H54 (cell line): ENCODE measurements at regions not wholly inside any gene's neighbourhood (a gene's known extent, or its start where the extent isn't known, plus 50 kb on each side); places are given as distances from the start of the nearest gene placed in this dataset.
"Not testable (repeated sequence)": the region's sequence is repeated elsewhere in the genome, so short reads cannot be mapped to it uniquely, and the experiment has no call there.

ENCODE experiments used
- DNase-seq: peaks from one replicate; pipeline ENCODE4 v3.0.0; 2011; ENCODE audit warnings: low spot score, mixed read lengths; ENCODE audit not compliant: insufficient read length
- FAIRE-seq: peaks from 3 replicates; lab custom pipeline; 2011; peaks lifted over from hg19 to GRCh38; lab: Jason Lieb, UNC
- POLR2A ChIP-seq: IDR thresholded peaks from 2 replicates; pipeline ENCODE4 v1.6.1; 2011; ENCODE audit warnings: low read depth, mild to moderate bottlenecking, low read length

DNA sequence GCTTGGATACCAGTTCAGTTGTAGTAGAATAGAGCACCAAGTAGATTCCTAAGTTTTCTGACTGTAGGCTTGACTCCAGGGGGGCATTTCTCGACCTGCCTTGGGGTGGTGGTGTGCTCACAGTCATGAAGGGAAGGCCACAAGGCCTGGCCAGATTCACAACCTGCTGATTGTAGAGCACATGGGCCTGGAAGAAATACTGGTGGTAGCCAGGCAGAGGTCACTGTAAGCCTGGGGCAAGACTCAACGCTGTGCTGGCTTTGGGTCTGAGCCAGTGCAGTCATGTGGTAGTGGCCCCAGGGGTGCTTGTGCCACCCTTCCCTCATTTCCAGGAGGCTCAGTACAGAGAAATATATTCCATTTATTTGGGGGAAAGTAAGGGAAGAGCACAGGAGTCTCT, 832.3 kb upstream of the SLC10A2 start:
- DNase-seq (no peak), FAIRE-seq (no peak)
- TF ChIP-seq POLR2A: no peak

DNA sequence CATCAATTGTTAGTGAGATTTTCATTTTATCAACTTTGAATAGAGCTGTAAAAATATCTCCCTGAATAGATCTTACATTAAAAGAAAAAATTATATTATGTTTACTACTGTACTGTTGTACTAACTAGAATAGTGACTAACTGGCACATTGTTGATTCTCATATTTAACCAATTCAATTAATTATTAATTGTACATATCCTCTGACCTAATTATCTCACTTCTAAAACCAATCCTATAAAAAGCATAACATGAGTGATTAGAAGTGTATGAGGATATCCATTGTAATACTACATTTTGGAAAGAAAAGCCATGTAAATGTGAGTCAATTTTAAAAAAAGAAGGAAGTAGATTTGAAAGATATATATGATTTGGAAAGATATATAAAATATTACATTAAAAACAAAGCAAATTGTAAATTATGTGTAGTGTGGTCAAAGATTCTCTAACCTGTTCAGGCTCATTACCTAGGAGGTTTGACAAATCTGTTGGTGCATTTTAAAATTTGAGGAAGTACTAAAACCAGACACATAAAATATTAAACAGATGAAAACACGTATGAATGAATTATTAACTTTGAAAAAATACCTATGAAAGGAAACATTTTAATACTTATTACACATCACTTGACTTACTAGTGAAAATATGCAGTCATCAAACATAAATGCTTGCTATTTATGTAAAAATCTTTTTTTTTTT, 829.8 kb upstream of the SLC10A2 start:
- TF ChIP-seq POLR2A: no peak
- FAIRE-seq (no peak), DNase-seq (no peak)

DNA sequence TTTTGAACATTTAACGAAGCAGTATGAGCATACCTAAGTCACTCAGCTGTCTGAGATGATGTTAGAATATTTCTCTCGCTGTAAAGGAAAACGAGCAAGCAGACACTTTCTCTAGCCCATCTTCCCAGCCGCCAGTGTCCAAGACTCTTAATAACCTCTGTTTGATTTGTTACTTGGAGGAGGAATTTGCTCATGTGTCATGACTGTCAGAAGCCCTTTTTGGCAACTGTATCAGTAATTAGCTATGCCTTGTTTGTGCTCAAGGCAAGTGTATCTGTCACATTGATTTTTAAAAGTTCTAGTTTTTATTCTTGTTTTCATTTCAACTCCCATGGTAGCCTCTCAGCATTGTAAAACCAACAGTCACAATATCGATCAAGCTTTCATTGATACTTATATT, 828.4 kb upstream of the SLC10A2 start:
- no peak for TF ChIP-seq POLR2A
- FAIRE-seq: peak; percentile 6
- no peak for DNase-seq

DNA sequence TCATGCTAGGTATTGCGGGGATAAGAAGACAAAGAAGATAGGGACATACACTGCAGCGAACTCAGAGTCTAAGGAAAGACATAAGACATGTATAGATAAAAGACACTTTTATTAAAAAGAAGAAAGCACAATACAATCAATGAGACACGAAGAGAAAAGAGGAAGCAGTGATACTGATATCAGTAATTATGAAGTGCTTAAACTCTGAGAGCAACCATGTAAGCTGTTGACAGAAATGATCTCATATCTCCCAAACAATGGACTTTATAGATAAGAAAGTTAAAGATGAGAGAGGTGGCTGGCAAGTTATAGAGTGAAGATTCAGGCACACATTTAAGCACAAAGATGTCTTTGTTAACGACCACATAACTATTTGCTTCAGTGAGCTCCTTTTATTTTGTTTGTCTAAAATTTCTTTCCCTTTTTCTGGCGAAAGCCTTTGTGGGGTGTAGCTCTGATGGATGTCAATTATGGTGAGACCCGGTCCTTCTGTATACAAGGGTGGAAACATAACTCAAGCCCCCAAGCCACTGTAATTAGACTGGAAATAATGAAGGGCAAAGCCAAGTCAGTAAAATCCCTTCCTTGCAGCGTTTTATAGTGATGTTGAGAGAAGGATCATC, 818.0 kb upstream of the SLC10A2 start:
- FAIRE-seq: no peak
- DNase-seq: no peak
- no peak for TF ChIP-seq POLR2A

DNA sequence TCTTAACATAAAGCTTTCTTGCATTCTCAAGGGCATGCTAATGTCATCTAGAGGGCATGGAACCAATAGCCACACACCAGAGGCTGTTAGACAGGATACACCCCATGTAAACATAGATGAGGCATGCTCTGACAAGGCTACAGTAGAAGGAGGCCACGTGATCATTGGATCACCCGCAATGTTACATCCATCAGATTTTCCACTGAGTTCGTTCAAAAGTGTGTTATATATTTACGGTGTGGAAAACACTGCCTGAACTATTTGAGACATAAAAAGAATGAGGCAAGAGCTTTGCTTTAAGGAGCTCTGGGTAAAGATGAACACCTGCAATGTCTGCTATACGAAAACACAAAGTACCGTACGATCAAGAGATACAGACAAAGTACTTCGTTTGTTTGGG, 817.5 kb upstream of the SLC10A2 start:
- FAIRE-seq (peak; percentile 67), DNase-seq (no peak)
- no peak for TF ChIP-seq POLR2A

DNA sequence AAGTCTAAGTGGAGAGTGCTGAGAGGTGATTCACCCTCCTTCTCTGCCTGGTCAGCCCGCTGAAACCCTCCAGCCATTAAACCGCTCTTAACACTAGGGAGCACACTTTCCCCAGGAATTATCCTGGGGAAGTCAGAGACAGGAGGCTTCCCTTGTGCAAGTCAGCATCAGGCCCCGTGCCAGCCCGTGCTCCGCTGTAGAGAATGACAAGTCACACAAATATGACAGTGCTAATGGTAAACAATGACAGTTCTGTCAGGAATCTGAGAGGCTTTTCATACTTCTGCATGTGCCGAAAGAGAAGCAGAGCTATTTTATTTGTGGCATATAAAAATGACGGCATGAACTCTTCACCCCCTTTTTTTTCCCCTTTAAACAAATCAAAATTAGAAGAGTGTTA, 816.9 kb upstream of the SLC10A2 start:
- TF ChIP-seq POLR2A: no peak
- DNase-seq: peak; percentile 65
- peak; percentile 100 for FAIRE-seq

DNA sequence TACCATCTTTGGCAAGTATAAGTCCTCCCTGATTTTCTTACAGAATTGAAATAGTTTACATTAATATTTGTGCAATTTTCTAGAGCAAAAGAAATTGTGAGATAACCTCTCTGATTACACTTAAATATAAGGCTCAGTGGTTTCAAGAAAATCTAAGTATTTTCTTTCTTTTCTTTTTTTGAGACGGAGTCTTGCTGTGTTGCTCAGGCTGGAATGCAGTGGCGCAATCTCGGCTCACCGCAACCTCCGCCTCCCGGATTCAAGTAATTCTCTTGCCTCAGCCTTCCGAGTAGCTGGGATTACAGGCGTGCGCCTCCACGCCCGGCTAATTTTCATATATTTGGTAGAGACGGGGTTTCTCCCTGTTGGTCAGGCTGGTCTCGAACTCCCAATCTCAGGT, 813.9 kb upstream of the SLC10A2 start:
- not testable (repeated sequence) for FAIRE-seq, DNase-seq

DNA sequence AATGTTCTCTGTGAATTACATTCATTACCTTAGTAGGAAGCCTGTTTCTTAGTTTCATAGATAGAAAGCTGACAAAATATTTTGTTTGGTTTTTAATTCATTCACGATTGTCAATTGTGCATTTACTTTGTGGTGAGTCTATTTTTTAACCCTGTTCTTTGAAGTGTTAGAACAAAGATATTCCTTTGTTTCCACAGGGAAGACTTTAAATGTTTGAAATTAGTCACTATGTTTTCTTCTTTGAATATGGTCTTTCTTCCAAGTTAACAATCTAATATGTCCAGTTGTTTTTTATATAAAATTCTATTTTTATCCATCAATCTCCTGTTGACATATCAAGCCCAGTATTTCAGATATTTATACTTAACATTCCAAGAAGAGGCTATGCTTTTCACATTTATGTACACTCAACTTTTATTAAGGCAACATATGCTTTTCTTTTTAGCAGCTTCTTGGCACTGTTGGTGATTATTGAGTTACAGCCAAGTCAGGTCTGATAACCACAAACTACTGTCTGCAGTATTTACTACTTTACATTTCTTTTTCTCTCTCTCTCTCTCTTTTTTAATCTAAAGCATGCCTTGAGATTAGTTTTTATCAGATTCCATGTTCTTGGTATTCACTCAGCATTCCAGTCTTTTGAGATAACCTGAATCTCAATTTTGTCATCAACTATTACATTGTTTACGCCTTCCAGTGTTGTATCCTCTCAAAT, 812.8 kb upstream of the SLC10A2 start:
- DNase-seq (no peak), FAIRE-seq (peak; percentile 58)
- no peak for TF ChIP-seq POLR2A

DNA sequence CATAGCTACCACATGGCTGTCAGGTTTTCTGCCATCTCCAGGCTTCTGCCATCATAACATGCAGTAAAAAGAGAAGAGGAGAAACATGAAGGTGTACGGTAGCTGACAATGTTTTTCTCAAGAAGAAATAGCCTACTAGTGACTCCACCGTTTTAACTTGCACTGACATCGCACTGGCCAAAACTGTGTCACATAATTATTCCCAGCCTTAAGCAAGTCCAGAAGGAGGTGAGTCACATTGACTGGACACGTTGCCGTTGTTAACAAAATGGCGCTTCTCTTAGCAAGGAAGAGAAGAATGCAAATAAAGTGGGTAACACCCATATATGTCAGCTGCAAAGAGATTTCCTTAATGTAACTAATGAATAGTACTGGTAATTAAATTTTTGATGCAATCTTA, 810.4 kb upstream of the SLC10A2 start:
- no peak for TF ChIP-seq POLR2A
- FAIRE-seq: peak; percentile 15
- no peak for DNase-seq

DNA sequence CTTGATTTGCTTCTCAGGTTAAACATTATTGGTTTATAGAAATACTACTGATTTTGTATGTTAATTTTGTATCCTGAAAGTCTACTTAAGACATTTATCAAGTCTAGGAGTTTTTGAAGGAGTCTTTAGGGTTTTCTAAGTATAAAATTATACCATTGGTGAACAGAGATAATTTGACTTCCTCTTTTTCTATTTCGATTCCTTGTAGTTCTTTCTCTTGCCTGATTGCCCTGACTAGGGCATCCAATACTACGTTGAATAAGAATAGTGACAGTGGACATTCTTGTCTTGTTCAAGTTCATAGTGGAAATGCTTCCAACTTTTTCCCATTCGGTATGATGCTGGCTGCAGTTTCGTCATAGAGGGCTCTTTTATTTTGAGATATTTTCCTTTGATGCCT, 807.5 kb upstream of the SLC10A2 start:
- DNase-seq (no peak), FAIRE-seq (no peak)
- TF ChIP-seq POLR2A: no peak

DNA sequence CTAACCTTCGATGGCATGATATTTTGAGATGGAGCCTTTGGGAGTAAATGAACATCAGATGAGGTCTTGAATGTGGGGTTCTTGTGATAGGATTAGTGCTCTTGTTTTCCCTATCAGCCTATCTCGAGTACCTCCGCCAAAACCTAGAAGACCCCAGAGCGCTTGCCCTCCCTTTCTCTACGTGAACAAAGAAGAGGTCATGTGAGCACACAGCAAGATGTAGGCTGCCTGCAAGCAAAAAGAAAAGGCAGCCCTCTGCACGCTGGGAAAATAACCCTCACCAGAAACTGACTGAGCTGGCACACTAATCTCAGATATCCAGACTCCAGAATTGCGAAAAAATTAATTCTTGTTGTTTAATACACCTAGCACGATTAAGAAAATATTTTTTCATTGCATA, 799.8 kb upstream of the SLC10A2 start:
- FAIRE-seq: no peak
- TF ChIP-seq POLR2A: no peak
- no peak for DNase-seq

DNA sequence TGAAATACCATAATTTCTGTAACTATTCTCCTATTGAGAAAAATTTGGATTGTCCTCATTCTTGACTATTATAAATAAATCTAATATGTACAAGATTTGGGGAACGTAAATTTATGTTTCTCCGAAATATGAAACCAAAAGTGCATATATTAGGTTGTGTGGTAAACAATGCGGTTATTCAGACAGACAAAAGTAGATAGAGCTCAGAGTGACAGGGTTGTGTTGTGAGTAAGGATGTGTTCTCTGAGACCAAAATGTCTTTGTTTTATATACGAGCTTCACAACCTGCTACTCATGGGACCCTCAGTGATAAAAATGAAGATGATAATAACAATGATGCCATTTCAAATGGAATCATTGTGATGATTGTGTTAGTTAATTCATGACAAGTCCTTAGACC, 796.3 kb upstream of the SLC10A2 start:
- FAIRE-seq (no peak), DNase-seq (no peak)

DNA sequence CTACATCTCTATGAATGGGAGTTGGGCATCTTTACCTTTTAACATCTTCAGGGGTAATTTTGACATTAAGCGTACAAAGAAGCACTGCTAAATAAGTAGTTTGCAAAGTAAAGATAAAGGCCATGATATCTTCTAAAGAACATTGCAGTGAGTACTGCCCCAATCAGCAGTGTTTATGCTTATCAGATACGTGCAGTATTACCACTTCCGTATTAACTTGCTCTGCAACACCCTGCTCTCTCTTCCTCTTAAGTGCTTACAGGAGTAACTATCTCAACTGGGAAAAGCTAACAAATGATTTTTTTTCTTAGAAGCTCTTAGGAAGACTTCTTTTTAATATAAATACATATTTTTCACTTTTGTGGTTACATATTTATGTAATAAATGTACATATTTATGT, 793.7 kb upstream of the SLC10A2 start:
- DNase-seq: no peak
- FAIRE-seq: no peak
- no peak for TF ChIP-seq POLR2A

More for the DNA sequence above, 796.3 kb upstream of the SLC10A2 start:
- TF ChIP-seq POLR2A: no peak

DNA sequence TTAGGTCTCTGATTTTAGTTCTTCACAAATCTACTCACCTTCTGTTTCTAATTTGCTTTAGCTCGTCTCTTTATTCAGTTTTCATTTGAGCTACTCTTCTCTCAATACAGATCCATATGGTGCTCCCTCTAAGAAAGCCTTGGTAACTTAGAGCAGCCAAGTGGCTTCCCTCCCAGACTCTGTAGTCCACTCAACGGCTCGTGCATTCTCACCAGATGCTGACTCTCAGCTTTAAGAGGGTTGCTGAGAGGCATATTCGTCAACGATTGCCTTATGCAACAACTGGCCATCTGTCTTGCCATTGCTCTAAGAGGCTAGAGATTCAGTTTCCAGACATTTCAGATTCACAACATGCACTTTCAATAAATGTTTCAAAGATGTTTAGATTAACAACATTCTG, 785.8 kb upstream of the SLC10A2 start:
- TF ChIP-seq POLR2A: no peak
- FAIRE-seq: no peak
- DNase-seq: no peak

DNA sequence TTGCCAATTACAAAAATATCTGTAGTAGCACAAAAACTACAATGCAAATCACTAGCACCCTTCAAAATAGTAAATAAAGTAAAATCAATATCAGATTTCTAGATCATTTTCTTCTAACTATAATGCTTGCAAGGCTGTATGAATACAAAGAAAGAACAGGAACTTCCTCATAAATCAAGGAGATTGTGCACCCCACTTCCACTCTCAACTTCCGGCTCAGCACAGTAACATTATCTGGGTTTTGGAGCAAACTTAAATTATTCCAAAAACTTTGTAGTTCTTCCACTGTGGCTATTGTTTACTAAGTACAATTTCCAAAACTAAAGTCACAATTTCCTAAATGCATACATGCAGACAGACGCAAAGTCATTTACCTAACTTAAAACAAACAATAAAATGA, 778.3 kb upstream of the SLC10A2 start:
- FAIRE-seq (no peak), DNase-seq (no peak)

More for the DNA sequence above, 778.3 kb upstream of the SLC10A2 start:
- no peak for TF ChIP-seq POLR2A
